ENCODE measurements at regions not wholly inside any gene's neighbourhood (a gene's known extent, or its start where the extent isn't known, plus 50 kb on each side); places are given as distances from the start of the nearest gene placed in this dataset.

GRCh38 chr9:28264368-28264767, 691.1 kb upstream of the C9orf72 start:
- no peaks in the 10 kb centered on the region for H4K20me1 ChIP-seq
- H3K4me3 ChIP-seq, result no peak overlapping the region
- H3K36me3 ChIP-seq, result no peaks in the 10 kb centered on the region
- H3K4me1 ChIP-seq, result no peaks in the 10 kb centered on the region
- H3K9me3 ChIP-seq (replicated peaks in 1 of 11), result no peaks in the 10 kb centered on the region
- H3K27ac ChIP-seq, result no peak overlapping the region
- H3K27me3 ChIP-seq, result no peaks in the 10 kb centered on the region
- no peak overlapping the region for H3K4me2 ChIP-seq
- no peak overlapping the region for H3K9ac ChIP-seq
- no peak for TF ChIP-seq Cebpa-rat (IDR thresholded peaks at IDR 0.05)

- Histone ChIP-seq H3K27me3 (no peaks in the 10 kb centered on the region), H4K20me1 (no peaks in the 10 kb centered on the region), H3K9me3 (replicated peaks in 1 of 11) (no peaks in the 10 kb centered on the region), H3K27ac (no peak overlapping the region), H3K4me3 (no peak overlapping the region), H3K4me1 (peaks cover 0 to 7% (median 0%) of the 10 kb centered on the region in 10 experiments; a peak in 2 of 20 replicates), H3K36me3 (no peaks in the 10 kb centered on the region), H3K9ac (no peak overlapping the region), H3K4me2 (no peak overlapping the region)
- no peak for TF ChIP-seq Cebpa-rat (IDR thresholded peaks at IDR 0.05)
Observed at GRCh38 chr9:28267351-28267750, 694.1 kb upstream of the C9orf72 start.

- H3K4me3 ChIP-seq, result no peak overlapping the region
- peaks cover 0 to 7% (median 0%) of the 10 kb centered on the region in 10 experiments; a peak in 2 of 20 replicates for H3K4me1 ChIP-seq
- no peak for TF ChIP-seq Cebpa-rat (IDR thresholded peaks at IDR 0.05)
Observed at GRCh38 chr9:28270156-28270555, 696.9 kb upstream of the C9orf72 start.

GRCh38 chr9:28272127-28272526, 698.8 kb upstream of the C9orf72 start:
- no peak for TF ChIP-seq Cebpa-rat (IDR thresholded peaks at IDR 0.05)
- peaks cover 0 to 9% (median 0%) of the 10 kb centered on the region in 11 experiments; a peak in 4 of 22 replicates for H3K9me3 ChIP-seq (replicated peaks in 1 of 11)
- peak overlapping the region in 1 of 11 experiments; percentile 23; a peak in 1 of 22 replicates for H3K4me2 ChIP-seq
- H3K36me3 ChIP-seq, result no peaks in the 10 kb centered on the region
- no peak overlapping the region for H3K4me3 ChIP-seq
- no peaks in the 10 kb centered on the region for H4K20me1 ChIP-seq
- H3K9ac ChIP-seq, result no peak overlapping the region
- peaks cover 0 to 15% (median 4%) of the 10 kb centered on the region in 10 experiments; a peak in 6 of 20 replicates for H3K4me1 ChIP-seq
- no peak overlapping the region for H3K27ac ChIP-seq
- H3K27me3 ChIP-seq, result no peaks in the 10 kb centered on the region

More at GRCh38 chr9:28270156-28270555, 696.9 kb upstream of the C9orf72 start:
- H4K20me1 ChIP-seq, result no peaks in the 10 kb centered on the region
- no peak overlapping the region for H3K9ac ChIP-seq
- no peaks in the 10 kb centered on the region for H3K27me3 ChIP-seq
- H3K36me3 ChIP-seq, result no peaks in the 10 kb centered on the region
- H3K27ac ChIP-seq, result no peak overlapping the region
- 0 out of 22 replicates have a peak, but pooled peaks cover 0 to 4% (median 0%) of the 10 kb centered on the region in 11 experiments for H3K9me3 ChIP-seq (replicated peaks in 1 of 11)
- H3K4me2 ChIP-seq, result no peak overlapping the region

GRCh38 chr9:28287455-28287854, 714.2 kb upstream of the C9orf72 start:
- Histone ChIP-seq H3K9ac (no peak overlapping the region), H4K20me1 (no peaks in the 10 kb centered on the region), H3K9me3 (replicated peaks in 1 of 11) (peaks cover 10 to 20% (median 16%) of the 10 kb centered on the region in 11 experiments), H3K4me2 (peak overlapping the region in 8 of 11 experiments; percentile 25 to 57 (median 42); a peak in 12 of 22 replicates), H3K36me3 (no peaks in the 10 kb centered on the region), H3K27me3 (no peaks in the 10 kb centered on the region), H3K4me3 (no peak overlapping the region), H3K4me1 (peaks cover 4 to 23% (median 17%) of the 10 kb centered on the region in 10 experiments; a peak in 15 of 20 replicates), H3K27ac (no peak overlapping the region)
- TF ChIP-seq Cebpa-rat (IDR thresholded peaks at IDR 0.05), result no peak

GRCh38 chr9:28289746-28290145, 716.5 kb upstream of the C9orf72 start:
- Histone ChIP-seq H3K4me3 (no peak overlapping the region), H3K4me1 (peaks cover 4 to 23% (median 17%) of the 10 kb centered on the region in 10 experiments; a peak in 15 of 20 replicates), H3K27ac (no peak overlapping the region), H3K9me3 (replicated peaks in 1 of 11) (peaks cover 10 to 22% (median 16%) of the 10 kb centered on the region in 11 experiments), H3K36me3 (no peaks in the 10 kb centered on the region), H3K9ac (no peak overlapping the region), H3K27me3 (no peaks in the 10 kb centered on the region), H3K4me2 (no peak overlapping the region; a peak in 1 of 22 replicates), H4K20me1 (no peaks in the 10 kb centered on the region)
- no peak for TF ChIP-seq Cebpa-rat (IDR thresholded peaks at IDR 0.05)

GRCh38 chr9:28293369-28294090, 720.2 kb upstream of the C9orf72 start:
- H3K27ac ChIP-seq, result no peak overlapping the region
- no peak overlapping the region for H3K4me2 ChIP-seq
- no peaks in the 10 kb centered on the region for H3K27me3 ChIP-seq
- no peak overlapping the region for H3K9ac ChIP-seq
- H3K9me3 ChIP-seq (replicated peaks in 1 of 11), result peaks cover 10 to 22% (median 16%) of the 10 kb centered on the region in 11 experiments
- no peak for TF ChIP-seq Cebpa-rat (IDR thresholded peaks at IDR 0.05)
- H3K4me3 ChIP-seq, result no peak overlapping the region
- no peaks in the 10 kb centered on the region for H4K20me1 ChIP-seq
- H3K36me3 ChIP-seq, result no peaks in the 10 kb centered on the region
- peaks cover 4 to 11% (median 8%) of the 10 kb centered on the region in 10 experiments; a peak in 11 of 20 replicates for H3K4me1 ChIP-seq

GRCh38 chr9:28301281-28301680, 728.0 kb upstream of the C9orf72 start:
- no peak overlapping the region for H3K9ac ChIP-seq
- no peaks in the 10 kb centered on the region for H3K27me3 ChIP-seq
- TF ChIP-seq Cebpa-rat (IDR thresholded peaks at IDR 0.05), result no peak

GRCh38 chr9:28317745-28318144, 744.5 kb upstream of the C9orf72 start:
- Histone ChIP-seq H3K27me3 (no peaks in the 10 kb centered on the region), H3K36me3 (no peaks in the 10 kb centered on the region), H3K9ac (no peak overlapping the region), H3K4me1 (no peaks in the 10 kb centered on the region), H3K4me3 (no peak overlapping the region), H3K4me2 (no peak overlapping the region), H3K9me3 (replicated peaks in 1 of 11) (no peaks in the 10 kb centered on the region; a peak in 1 of 22 replicates), H4K20me1 (no peaks in the 10 kb centered on the region), H3K27ac (no peak overlapping the region)
- no peak for TF ChIP-seq Cebpa-rat (IDR thresholded peaks at IDR 0.05)

More at GRCh38 chr9:28301281-28301680, 728.0 kb upstream of the C9orf72 start:
- Histone ChIP-seq H3K27ac (no peak overlapping the region), H3K4me1 (no peaks in the 10 kb centered on the region), H3K4me3 (no peak overlapping the region), H3K9me3 (replicated peaks in 1 of 11) (no peaks in the 10 kb centered on the region; a peak in 1 of 22 replicates), H4K20me1 (no peaks in the 10 kb centered on the region), H3K36me3 (no peaks in the 10 kb centered on the region), H3K4me2 (no peak overlapping the region)
